ENCODE measurements at regions not wholly inside any gene's neighbourhood (a gene's known extent, or its start where the extent isn't known, plus 50 kb on each side); places are given as distances from the start of the nearest gene placed in this dataset.
A peak's percentile ranks its signal among the peaks of the same experiment; 100 is the strongest.

DNA sequence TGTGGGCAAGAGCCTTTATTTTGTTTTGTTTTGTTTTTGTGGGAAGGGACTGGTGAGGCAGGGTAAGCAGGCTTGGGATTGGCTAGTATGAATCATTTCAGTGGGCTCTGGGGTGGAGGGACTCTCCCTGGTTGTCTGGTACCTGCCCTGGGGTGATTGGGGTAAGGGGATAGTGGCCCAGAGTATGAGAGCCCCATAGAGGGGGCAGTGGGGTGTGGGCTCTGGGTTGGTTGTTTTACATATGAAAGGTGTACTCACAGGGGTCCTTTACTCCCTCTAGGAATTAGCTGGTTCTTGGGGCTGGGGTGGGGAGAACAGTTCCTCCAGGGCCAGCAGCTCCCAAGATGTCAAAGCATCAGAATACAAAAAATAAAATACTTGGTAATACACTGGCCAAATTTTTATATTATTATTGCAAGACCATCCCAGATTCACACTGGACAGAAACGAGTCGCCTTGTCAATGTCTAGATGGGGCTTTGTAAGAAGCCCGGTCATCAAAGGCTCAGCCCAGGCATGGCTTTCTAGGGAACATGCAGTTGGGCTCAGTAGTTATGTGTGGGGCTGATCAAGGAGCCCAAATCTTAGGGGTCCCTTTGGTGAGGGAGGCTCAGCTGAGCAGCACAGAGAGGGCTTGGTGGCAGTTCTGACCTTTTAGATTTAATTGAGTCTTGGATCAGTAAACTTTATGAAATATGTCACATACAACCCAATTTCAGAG, 190.5 kb downstream of the NXNL2 start:
- ChIA-PET POLR2A (no interaction called here), CTCF (interaction anchor here (0.6 to 0.7 kb wide), 3 partner anchors 10 to 976 kb away, joined by 4 to 5 read pairs (median 4); no protein-coding TSS in a partner anchor)
- Histone ChIP-seq H3K4me1 (ENCODE audit: control insufficient read depth, insufficient read depth, low read length) (no peaks in the 10 kb centered on the region), H3K9me3 (ENCODE audit: control insufficient read depth, insufficient read depth, low read depth, low read length) (no peaks in the 10 kb centered on the region), H3K4me3 (ENCODE audit: low read depth, low read length) (no peak overlapping the region), H3K36me3 (ENCODE audit: control insufficient read depth in 2 of 2, insufficient read depth in 1 of 2, low read length in 2 of 2) (no peaks in the 10 kb centered on the region), H3K27ac (ENCODE audit: extremely low read depth, low read depth, low read length) (no peak overlapping the region)
- TF ChIP-seq, protein P1, sequence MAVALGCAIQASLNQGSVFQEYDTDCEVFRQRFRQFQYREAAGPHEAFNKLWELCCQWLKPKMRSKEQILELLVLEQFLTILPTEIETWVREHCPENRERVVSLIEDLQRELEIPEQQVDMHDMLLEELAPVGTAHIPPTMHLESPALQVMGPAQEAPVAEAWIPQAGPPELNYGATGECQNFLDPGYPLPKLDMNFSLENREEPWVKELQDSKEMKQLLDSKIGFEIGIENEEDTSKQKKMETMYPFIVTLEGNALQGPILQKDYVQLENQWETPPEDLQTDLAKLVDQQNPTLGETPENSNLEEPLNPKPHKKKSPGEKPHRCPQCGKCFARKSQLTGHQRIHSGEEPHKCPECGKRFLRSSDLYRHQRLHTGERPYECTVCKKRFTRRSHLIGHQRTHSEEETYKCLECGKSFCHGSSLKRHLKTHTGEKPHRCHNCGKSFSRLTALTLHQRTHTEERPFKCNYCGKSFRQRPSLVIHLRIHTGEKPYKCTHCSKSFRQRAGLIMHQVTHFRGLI (tag by site-specific recombination; IDR thresholded peaks at IDR 0.05), result peak; percentile 91
- TF ChIP-seq SETDB1 (IDR thresholded peaks at IDR 0.05; ENCODE audit: insufficient read length, low read length), result no peak

DNA sequence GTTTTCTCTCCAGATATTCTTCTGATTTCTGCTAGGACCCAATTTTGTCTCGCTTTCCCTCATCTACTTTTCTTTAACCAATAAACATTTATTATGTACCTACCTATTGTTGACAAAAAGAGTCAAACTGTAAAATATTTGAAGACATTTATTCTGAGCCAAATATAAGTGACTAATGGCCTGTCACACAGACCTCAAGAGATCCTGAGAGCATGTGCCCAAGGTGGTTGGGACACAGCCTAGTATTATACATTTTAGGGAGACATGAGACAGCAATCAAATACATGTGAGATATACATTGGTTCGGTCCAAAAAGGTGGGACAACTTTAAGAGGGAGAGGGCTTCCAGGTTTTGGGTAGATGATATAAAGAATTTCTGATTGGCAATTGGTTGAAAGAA, 191.8 kb downstream of the NXNL2 start:
- Histone ChIP-seq H3K4me3 (ENCODE audit: low read depth, low read length) (no peak overlapping the region), H3K27ac (ENCODE audit: extremely low read depth, low read depth, low read length) (no peak overlapping the region), H3K9me3 (ENCODE audit: control insufficient read depth, insufficient read depth, low read depth, low read length) (no peaks in the 10 kb centered on the region), H3K4me1 (ENCODE audit: control insufficient read depth, insufficient read depth, low read length) (no peaks in the 10 kb centered on the region), H3K36me3 (ENCODE audit: control insufficient read depth in 2 of 2, insufficient read depth in 1 of 2, low read length in 2 of 2) (no peaks in the 10 kb centered on the region)
- TF ChIP-seq PRDM1 (tag by site-specific recombination; IDR thresholded peaks at IDR 0.05) (no peak), ZNF423 (tag by site-specific recombination; IDR thresholded peaks at IDR 0.05) (no peak), HOXD13 (CRISPR knock-in tag; IDR thresholded peaks at IDR 0.05; ENCODE audit: borderline replicate concordance) (no peak), GLI4 (tag by site-specific recombination; IDR thresholded peaks at IDR 0.05) (no peak), ZNF624 (tag by site-specific recombination; IDR thresholded peaks at IDR 0.05) (no peak), ZNF324 (tag by site-specific recombination; IDR thresholded peaks at IDR 0.05) (no peak)
- CTCF ChIA-PET, result no interaction called here
- POLR2A ChIA-PET, result no interaction called here

DNA sequence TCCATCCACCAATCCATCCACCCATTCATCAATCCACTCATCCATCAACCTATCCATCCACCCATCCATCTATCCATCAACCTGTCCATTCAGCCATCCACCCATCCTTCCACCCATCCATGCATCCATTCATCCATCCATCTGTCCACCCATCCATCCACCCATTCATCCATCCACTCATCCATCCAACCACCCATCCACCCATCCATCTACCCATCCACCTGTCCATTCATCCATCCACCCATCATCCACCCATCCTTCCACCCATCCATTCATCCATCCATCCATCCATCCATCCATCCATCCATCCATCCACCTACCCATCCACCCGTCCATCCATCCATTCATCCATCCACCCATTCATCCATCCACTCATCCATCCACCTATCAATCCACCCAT, 195.8 kb downstream of the NXNL2 start:
- H3K4me3 ChIP-seq (ENCODE audit: low read depth, low read length), result no peak overlapping the region
- 0 out of 2 replicates have a peak, but pooled peaks cover 3% of the 10 kb centered on the region for H3K4me1 ChIP-seq (ENCODE audit: control insufficient read depth, insufficient read depth, low read length)
- ChIA-PET CTCF (no interaction called here), POLR2A (no interaction called here)
- no peaks in the 10 kb centered on the region for H3K36me3 ChIP-seq (ENCODE audit: control insufficient read depth in 2 of 2, insufficient read depth in 1 of 2, low read length in 2 of 2)
- no peak for TF ChIP-seq ZFP69B (tag by site-specific recombination; IDR thresholded peaks at IDR 0.05)
- peak; percentile 83 for TF ChIP-seq ZBTB17 (tag by site-specific recombination; IDR thresholded peaks at IDR 0.05)
- TF ChIP-seq ZNF366 (tag by site-specific recombination; conservative IDR thresholded peaks at IDR 0.05), result peak; percentile 88
- no peaks in the 10 kb centered on the region for H3K9me3 ChIP-seq (ENCODE audit: control insufficient read depth, insufficient read depth, low read depth, low read length)
- no peak overlapping the region for H3K27ac ChIP-seq (ENCODE audit: extremely low read depth, low read depth, low read length)

DNA sequence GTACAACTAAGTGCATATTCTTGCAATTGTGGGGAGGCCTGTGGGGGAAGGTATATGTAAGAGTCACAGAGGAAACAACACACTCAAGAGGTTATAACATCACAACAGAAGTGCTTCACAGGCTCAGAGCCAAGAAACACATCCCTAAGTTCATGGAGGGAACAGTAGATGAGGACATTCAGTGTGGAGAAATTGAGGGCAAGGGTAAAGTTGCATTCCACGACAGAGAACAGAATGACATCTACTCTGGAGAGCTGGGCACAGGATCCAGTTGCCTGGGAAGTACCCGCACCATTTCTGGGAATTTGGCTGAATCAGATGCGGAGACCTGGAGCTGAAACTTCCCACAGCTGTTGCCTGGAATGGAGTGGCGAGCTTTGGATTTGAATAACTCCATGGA, 197.2 kb downstream of the NXNL2 start:
- Histone ChIP-seq H3K36me3 (ENCODE audit: control insufficient read depth in 2 of 2, insufficient read depth in 1 of 2, low read length in 2 of 2) (no peaks in the 10 kb centered on the region), H3K4me3 (ENCODE audit: low read depth, low read length) (no peak overlapping the region), H3K27ac (ENCODE audit: extremely low read depth, low read depth, low read length) (no peak overlapping the region), H3K9me3 (ENCODE audit: control insufficient read depth, insufficient read depth, low read depth, low read length) (no peaks in the 10 kb centered on the region), H3K4me1 (ENCODE audit: control insufficient read depth, insufficient read depth, low read length) (0 out of 2 replicates have a peak, but pooled peaks cover 3% of the 10 kb centered on the region)
- no peak for TF ChIP-seq ZNF624 (tag by site-specific recombination; IDR thresholded peaks at IDR 0.05)
- 0 out of 2 replicates have a peak, but pooled peaks have one; percentile 28 for TF ChIP-seq ZBTB48 (tag by site-specific recombination; IDR thresholded peaks at IDR 0.05)
- TF ChIP-seq, protein P2, sequence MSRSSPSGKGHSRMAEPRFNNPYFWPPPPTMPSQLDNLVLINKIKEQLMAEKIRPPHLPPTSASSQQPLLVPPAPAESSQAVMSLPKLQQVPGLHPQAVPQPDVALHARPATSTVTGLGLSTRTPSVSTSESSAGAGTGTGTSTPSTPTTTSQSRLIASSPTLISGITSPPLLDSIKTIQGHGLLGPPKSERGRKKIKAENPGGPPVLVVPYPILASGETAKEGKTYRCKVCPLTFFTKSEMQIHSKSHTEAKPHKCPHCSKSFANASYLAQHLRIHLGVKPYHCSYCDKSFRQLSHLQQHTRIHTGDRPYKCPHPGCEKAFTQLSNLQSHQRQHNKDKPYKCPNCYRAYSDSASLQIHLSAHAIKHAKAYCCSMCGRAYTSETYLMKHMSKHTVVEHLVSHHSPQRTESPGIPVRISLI (tag by site-specific recombination; IDR thresholded peaks at IDR 0.05), result no peak
- peak; percentile 29; the same call in 1 of the 2 replicates for TF ChIP-seq GLIS1 (tag by site-specific recombination; IDR thresholded peaks at IDR 0.05)
- TF ChIP-seq, protein P3, sequence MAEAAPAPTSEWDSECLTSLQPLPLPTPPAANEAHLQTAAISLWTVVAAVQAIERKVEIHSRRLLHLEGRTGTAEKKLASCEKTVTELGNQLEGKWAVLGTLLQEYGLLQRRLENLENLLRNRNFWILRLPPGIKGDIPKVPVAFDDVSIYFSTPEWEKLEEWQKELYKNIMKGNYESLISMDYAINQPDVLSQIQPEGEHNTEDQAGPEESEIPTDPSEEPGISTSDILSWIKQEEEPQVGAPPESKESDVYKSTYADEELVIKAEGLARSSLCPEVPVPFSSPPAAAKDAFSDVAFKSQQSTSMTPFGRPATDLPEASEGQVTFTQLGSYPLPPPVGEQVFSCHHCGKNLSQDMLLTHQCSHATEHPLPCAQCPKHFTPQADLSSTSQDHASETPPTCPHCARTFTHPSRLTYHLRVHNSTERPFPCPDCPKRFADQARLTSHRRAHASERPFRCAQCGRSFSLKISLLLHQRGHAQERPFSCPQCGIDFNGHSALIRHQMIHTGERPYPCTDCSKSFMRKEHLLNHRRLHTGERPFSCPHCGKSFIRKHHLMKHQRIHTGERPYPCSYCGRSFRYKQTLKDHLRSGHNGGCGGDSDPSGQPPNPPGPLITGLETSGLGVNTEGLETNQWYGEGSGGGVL (tag by site-specific recombination; IDR thresholded peaks at IDR 0.05), result peak; percentile 76
- TF ChIP-seq ZNF629 (tag by site-specific recombination; IDR thresholded peaks at IDR 0.05), result 0 out of 2 replicates have a peak, but pooled peaks have one; percentile 34
- ChIA-PET CTCF (interaction anchor here (0.6 kb wide), 1 partner anchor 176 kb away, joined by 4 read pairs; no protein-coding TSS in a partner anchor), POLR2A (no interaction called here)
